Breast epithelium (tissue), 4 donors: ENCODE measurements at regions not wholly inside any gene's neighbourhood (a gene's known extent, or its start where the extent isn't known, plus 50 kb on each side); places are given as distances from the start of the nearest gene placed in this dataset.
"Not testable (repeated sequence)": the region's sequence is repeated elsewhere in the genome, so short reads cannot be mapped to it uniquely, and the experiment has no call there.

ENCODE experiments used
- DNase-seq, 2 donors: peaks; one replicate each; pipeline ENCODE4 v3.0.0-alpha.2; 2019; ENCODE audit warnings: low spot score in 2 of 2
- H3K27ac ChIP-seq, 2 donors: fragments of 200-600 bp; sonication (generic) in 1 of 2; one replicate each; pipeline ENCODE4 v1.5.1; 2016 to 2019; ENCODE audit warnings: mild to moderate bottlenecking in 1 of 2
- H3K27me3 ChIP-seq, 2 donors: fragments of 200-600 bp; sonication (generic) in 1 of 2; one replicate each; pipeline versions ENCODE4 v1.5.1 to v1.6.0; 2017 to 2019; ENCODE audit warnings: control low read depth in 1 of 2, mild to moderate bottlenecking in 1 of 2
- H3K36me3 ChIP-seq: fragments of 200-600 bp; one replicate; pipeline ENCODE4 v1.5.1; 2019
- H3K4me1 ChIP-seq, 2 donors: fragments of 200-600 bp; sonication (generic); one replicate each; pipeline ENCODE4 v1.5.1; 2016 to 2019; ENCODE audit warnings: control low read depth in 1 of 2
- H3K4me3 ChIP-seq, 3 donors: fragments of 200-600 bp; sonication (generic); 1 replicate in 2 of 3; 2 replicates in 1 of 3; pipeline ENCODE4 v1.5.1; 2016 to 2019; ENCODE audit warnings: mild to moderate bottlenecking in 3 of 3, moderate library complexity in 2 of 3
- H3K9me3 ChIP-seq, 2 donors: fragments of 200-600 bp; sonication (generic) in 1 of 2; one replicate each; pipeline ENCODE4 v1.5.1; 2016 to 2019; ENCODE audit warnings: control low read depth in 1 of 2
- CTCF ChIP-seq, 3 donors: fragments of 450-650 bp; IDR thresholded peaks; one replicate each; pipeline ENCODE4 v1.5.1; 2016 to 2017; ENCODE audit warnings: antibody characterized with exemption in 3 of 3, mild to moderate bottlenecking in 3 of 3, moderate library complexity in 3 of 3
- POLR2A ChIP-seq: fragments of 450-650 bp; IDR thresholded peaks from one replicate; pipeline ENCODE4 v1.6.1; 2016; ENCODE audit warnings: antibody characterized with exemption, mild to moderate bottlenecking, moderate library complexity
- POLR2AphosphoS5 ChIP-seq, 3 donors: sonication (generic); formaldehyde crosslinking; IDR thresholded peaks; one replicate each; pipeline ENCODE4 v1.6.1; 2017; ENCODE audit warnings: antibody characterized with exemption in 3 of 3
- intact Hi-C: fragments of 100-400 bp; cut with DNase I; formaldehyde crosslinking; loops from one replicate; pipeline ENCODE4 v1.15.1; 2023; ENCODE audit warnings: low total_unique reads

- Histone ChIP-seq H3K36me3 (no peaks in the 10 kb centered on the region), H3K9me3 (peaks cover 6 to 10% of the 10 kb centered on the region in 2 donors), H3K27me3 (no peaks in the 10 kb centered on the region), H3K4me3 (no peak overlapping the region), H3K27ac (no peak overlapping the region), H3K4me1 (no peaks in the 10 kb centered on the region)
- no peak for DNase-seq
- no peak for TF ChIP-seq CTCF (IDR thresholded peaks at IDR 0.05)
- intact Hi-C loops: no loop called here
Measured at GRCh38 chr1:106344494-106344893, 712.0 kb upstream of the PRMT6 start.

GRCh38 chr1:106360252-106360651 is 696.2 kb upstream of the PRMT6 start:
- Histone ChIP-seq H3K27me3 (no peaks in the 10 kb centered on the region), H3K9me3 (peaks cover 19 to 26% of the 10 kb centered on the region in 2 donors), H3K4me1 (no peaks in the 10 kb centered on the region), H3K4me3 (no peak overlapping the region), H3K27ac (no peak overlapping the region), H3K36me3 (no peaks in the 10 kb centered on the region)
- intact Hi-C loops: no loop called here
- no peak for TF ChIP-seq POLR2AphosphoS5 (IDR thresholded peaks at IDR 0.05)
- no peak for DNase-seq

GRCh38 chr1:106366627-106367319 is 689.7 kb upstream of the PRMT6 start:
- Histone ChIP-seq H3K4me3 (no peak overlapping the region), H3K4me1 (no peaks in the 10 kb centered on the region), H3K27me3 (no peaks in the 10 kb centered on the region), H3K9me3 (peaks cover 0 to 4% of the 10 kb centered on the region in 2 donors), H3K36me3 (no peaks in the 10 kb centered on the region), H3K27ac (no peak overlapping the region)
- intact Hi-C loops: no loop called here
- TF ChIP-seq CTCF (IDR thresholded peaks at IDR 0.05) (no peak), POLR2AphosphoS5 (IDR thresholded peaks at IDR 0.05) (no peak)
- DNase-seq: no peak

- intact Hi-C loops: no loop called here
- H3K36me3 ChIP-seq: no peaks in the 10 kb centered on the region
- TF ChIP-seq POLR2AphosphoS5 (IDR thresholded peaks at IDR 0.05) (no peak), POLR2A (no peak), CTCF (IDR thresholded peaks at IDR 0.05) (no peak)
Measured at GRCh38 chr1:106378261-106378660, 678.2 kb upstream of the PRMT6 start.

GRCh38 chr1:106380772-106381171 is 675.7 kb upstream of the PRMT6 start:
- H3K4me3 ChIP-seq: no peak overlapping the region
- no peak for DNase-seq
- no peaks in the 10 kb centered on the region for H3K36me3 ChIP-seq

More at GRCh38 chr1:106378261-106378660, 678.2 kb upstream of the PRMT6 start:
- no peak for DNase-seq
- H3K27ac ChIP-seq: no peak overlapping the region
- H3K4me3 ChIP-seq: no peak overlapping the region
- H3K4me1 ChIP-seq: no peaks in the 10 kb centered on the region
- H3K9me3 ChIP-seq: no peaks in the 10 kb centered on the region
- no peaks in the 10 kb centered on the region for H3K27me3 ChIP-seq

GRCh38 chr1:106389160-106389559 is 667.3 kb upstream of the PRMT6 start:
- H3K9me3 ChIP-seq, H3K4me3 ChIP-seq, H3K36me3 ChIP-seq, DNase-seq, H3K27ac ChIP-seq, H3K27me3 ChIP-seq, intact Hi-C loops, H3K4me1 ChIP-seq: not testable (repeated sequence)

More at GRCh38 chr1:106380772-106381171, 675.7 kb upstream of the PRMT6 start:
- no peaks in the 10 kb centered on the region for H3K9me3 ChIP-seq
- H3K4me1 ChIP-seq: no peaks in the 10 kb centered on the region
- H3K27me3 ChIP-seq: no peaks in the 10 kb centered on the region
- no peak overlapping the region for H3K27ac ChIP-seq
- TF ChIP-seq CTCF (IDR thresholded peaks at IDR 0.05): no peak
- no peak for TF ChIP-seq POLR2AphosphoS5 (IDR thresholded peaks at IDR 0.05)
- no peak for TF ChIP-seq POLR2A
- intact Hi-C loops: no loop called here
